ENCODE measurements at regions not wholly inside any gene's neighbourhood (a gene's known extent, or its start where the extent isn't known, plus 50 kb on each side); places are given as distances from the start of the nearest gene placed in this dataset.

- H3K27ac ChIP-seq: no peak overlapping the region
- TF ChIP-seq CTCF (conservative IDR thresholded peaks at IDR 0.05) (no peak), ZFX (IDR thresholded peaks at IDR 0.05) (no peak)
Measured at GRCh38 chr16:64019339-64019738, 1102.5 kb downstream of the CDH11 start.

GRCh38 chr16:64017796-64018195, 1104.1 kb downstream of the CDH11 start:
- no peak overlapping the region for H3K27ac ChIP-seq
- TF ChIP-seq CTCF (conservative IDR thresholded peaks at IDR 0.05): no peak
- TF ChIP-seq ZFX (IDR thresholded peaks at IDR 0.05): no peak

- H3K27ac ChIP-seq: no peak overlapping the region
- TF ChIP-seq CTCF (conservative IDR thresholded peaks at IDR 0.05) (no peak), ZFX (IDR thresholded peaks at IDR 0.05) (no peak)
Measured at GRCh38 chr16:64013856-64014255, 1108.0 kb downstream of the CDH11 start.

GRCh38 chr16:64012166-64012565, 1109.7 kb downstream of the CDH11 start:
- TF ChIP-seq ZFX (IDR thresholded peaks at IDR 0.05) (no peak), CTCF (conservative IDR thresholded peaks at IDR 0.05) (no peak)
- H3K27ac ChIP-seq: no peak overlapping the region

- TF ChIP-seq ZFX (IDR thresholded peaks at IDR 0.05) (no peak), CTCF (conservative IDR thresholded peaks at IDR 0.05) (no peak)
- H3K27ac ChIP-seq: no peak overlapping the region
Measured at GRCh38 chr16:64011650-64012049, 1110.2 kb downstream of the CDH11 start.

GRCh38 chr16:64008131-64008530, 1113.7 kb downstream of the CDH11 start:
- H3K27ac ChIP-seq: no peak overlapping the region
- no peak for TF ChIP-seq CTCF (conservative IDR thresholded peaks at IDR 0.05)
- TF ChIP-seq ZFX (IDR thresholded peaks at IDR 0.05): no peak

- H3K27ac ChIP-seq: no peak overlapping the region
- no peak for TF ChIP-seq CTCF (conservative IDR thresholded peaks at IDR 0.05)
- TF ChIP-seq ZFX (IDR thresholded peaks at IDR 0.05): no peak
Measured at GRCh38 chr16:64004116-64004515, 1117.7 kb downstream of the CDH11 start.

Measured in C4-2B (cell line).